ENCODE measurements at regions not wholly inside any gene's neighbourhood (a gene's known extent, or its start where the extent isn't known, plus 50 kb on each side); places are given as distances from the start of the nearest gene placed in this dataset.

DNA sequence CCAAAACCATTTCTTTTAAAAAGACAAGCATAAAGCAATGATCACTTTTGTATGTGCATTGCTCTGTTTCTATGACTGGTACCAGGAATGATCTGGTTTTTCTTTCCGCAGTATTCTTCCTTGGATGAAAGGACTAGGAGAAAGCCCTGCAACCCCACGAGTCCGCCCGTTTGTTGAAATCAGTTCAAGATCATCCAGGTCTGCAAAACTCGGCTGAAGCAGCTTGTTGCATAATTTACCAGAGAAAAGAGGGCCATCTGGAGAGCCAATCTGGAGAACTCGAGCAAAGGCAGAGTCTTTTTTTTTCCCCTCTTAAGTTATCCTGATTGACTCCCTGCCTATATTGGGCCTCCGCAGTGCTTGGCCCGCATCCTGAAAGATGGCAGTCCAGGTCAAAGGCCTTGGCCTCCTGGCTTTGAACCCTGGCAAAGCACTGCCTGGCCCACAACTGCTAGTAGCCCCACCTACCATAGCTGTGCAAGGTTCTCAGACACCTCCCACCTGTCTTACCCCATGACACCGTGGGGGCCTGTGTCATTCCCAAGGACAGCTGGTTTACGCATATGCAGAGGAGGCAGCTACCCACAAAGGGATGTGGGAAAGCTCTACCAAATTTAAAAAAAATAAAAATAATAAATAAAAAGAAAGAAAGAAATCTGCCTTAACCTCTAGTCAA, 572.2 kb downstream of the INHBA start:
- DNase-seq = no peak

DNA sequence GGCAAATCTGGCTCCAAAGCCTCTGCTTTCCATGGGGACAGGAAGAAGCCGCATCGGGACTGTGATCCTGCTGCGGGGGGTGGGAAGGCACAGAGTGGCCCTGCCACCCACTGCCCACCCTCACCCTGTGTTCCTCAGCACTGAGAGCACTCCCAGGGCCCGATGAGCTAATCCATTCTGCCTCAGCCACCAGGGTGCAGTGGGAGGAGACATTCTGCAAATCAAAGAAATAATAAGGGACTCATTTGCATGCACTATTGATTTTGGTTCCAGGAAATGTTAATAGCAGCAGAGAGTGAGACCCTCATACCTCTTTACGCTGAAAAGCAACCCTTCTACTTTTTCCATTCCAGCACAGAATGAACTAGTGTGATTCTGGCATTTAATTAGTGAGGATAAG, 572.8 kb downstream of the INHBA start:
- DNase-seq = no peak

DNA sequence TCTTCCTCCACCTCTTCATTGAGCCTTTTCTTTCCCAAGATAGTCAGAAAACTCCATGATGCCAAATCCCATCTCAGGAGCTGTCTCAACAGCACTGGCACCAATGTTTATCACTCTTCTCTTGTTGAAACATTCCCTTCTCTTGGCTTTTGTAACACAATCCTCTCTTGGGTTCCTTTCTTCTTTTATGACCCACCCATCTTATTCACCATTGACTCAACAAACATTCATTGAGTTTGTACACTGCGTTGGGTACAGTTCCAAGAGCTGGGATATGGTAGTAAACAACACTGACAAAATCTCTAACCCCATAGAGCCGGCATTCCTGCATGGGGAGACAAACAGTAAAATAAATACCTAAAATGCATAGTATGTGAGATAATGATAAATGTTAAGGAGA, 577.5 kb downstream of the INHBA start:
- no peak for DNase-seq

DNA sequence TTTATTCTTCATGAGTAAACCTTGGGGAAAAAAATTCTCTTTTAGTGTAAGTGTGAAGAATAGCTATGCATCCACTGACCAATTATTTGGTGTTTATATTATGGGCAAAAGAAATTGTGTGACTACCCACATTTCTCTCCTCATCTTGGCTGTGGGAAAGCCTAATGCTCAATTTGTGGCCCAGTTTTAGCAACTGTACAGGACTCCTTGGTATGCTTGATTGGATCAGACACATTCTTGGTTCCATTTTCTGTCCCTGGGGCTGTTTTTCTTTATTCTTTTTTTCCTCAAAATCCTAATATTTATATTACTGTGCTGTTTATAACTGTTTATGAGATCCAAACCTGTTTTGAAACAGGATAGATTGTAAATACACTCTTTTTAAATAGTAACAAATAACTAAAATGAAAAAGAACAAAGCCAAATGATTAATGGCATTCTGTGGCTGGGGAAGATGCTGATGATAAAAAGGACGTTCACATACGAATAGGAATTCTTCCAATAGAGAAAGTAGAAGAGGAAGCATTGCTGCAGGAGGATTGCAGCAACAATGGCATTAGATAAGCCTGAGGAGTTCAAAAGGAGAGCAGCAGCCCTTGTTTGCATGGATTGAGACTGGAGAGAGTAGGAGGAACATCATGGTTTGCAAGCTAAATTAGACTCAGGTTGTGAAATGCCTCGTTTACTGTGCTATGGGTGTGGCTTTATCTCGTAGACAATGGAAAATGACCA, 580.5 kb downstream of the INHBA start:
- DNase-seq = no peak

DNA sequence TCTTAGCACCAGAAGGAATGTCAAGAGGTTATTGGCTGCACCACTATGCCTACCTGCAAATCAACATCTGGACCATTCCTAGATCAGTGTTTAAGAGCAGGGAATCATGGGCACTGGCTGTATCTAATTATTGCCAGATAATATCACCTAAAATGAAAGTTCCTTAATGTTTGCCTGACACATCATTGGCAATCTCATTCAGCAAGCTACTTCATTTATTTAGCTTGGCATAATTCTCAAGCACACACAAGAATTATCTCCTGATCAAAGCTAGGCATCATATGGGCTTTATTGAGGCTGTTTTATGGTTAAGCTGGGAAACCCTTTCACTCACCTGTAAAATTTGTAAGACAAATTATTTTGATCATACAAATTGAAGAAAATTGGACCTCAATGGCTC, 581.7 kb downstream of the INHBA start:
- DNase-seq = no peak

DNA sequence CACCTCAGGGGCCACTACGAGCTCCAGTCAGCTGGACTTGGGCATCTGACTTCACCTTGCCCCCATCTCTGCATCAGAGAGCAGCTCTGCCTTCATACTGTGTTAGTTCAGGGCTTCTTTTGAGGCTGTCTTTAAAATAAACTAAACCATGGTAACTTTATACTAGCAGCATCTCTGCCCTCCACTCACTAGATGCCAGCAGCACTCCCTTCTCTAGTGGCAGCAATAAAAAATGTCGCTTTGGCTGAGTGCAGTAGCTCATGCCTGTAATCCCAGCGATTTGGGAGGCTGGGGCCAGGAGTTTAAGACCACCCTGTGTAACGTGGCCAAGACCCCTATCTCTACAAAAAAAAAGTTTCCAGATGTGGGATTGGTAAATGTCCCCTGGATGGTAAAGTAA, 584.4 kb downstream of the INHBA start:
- DNase-seq = no peak

DNA sequence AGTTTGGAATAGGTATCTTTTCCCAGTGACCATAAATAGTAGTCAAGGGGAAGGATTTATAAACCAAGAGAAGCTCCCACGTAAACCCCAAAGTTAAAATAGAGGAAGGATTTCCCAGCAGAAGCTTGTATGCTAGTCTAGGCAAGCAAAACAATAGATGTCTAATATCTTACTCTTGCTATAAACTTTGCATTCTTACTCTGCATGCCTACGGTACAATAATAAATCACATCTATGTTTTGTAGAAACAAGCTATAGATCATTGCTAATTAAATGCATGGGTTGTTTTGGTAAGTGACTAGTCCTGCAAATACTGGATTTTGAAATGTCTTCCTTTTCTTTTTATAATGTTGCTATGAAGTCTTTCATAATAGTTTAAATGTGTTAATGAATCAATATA, 585.5 kb downstream of the INHBA start:
- DNase-seq = no peak

DNA sequence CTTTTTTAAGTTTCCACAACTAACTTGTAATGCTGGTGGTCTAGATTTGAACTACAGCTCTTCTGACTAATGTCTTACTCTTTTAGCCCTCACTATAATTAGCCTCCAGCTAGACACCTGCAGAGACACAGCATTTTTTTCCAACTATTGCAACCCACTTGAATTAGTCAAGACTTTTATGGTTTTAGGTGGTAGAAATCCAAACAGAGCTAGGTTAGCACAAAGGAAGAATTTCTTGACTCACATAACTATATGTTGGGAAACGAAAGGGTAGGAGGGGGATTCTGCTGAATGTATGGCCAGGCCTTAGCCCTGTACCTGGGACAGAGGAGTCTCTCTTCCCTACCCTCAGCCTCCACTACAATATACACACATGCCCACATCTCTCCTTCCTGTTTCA, 586.1 kb downstream of the INHBA start:
- no peak for DNase-seq

DNA sequence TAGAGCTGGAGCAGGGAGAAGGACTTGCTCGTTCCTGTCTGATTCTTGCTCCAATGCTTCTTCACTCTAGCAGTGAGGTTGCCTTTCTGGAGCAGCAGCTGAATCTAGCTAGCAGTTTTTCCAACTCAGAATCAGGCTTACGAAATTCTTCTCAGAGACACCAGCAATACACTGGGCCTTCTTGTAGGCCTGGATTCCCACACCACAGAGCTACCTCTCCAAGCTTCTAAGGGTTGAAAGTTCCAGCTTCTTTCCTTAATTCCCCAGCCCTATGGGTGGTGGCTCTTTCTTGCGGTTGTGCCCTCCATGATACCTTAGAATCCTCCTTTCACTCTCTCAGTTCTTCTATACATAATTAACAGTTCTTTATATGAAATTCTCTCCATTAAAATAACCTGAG, 586.6 kb downstream of the INHBA start:
- no peak for DNase-seq

DNA sequence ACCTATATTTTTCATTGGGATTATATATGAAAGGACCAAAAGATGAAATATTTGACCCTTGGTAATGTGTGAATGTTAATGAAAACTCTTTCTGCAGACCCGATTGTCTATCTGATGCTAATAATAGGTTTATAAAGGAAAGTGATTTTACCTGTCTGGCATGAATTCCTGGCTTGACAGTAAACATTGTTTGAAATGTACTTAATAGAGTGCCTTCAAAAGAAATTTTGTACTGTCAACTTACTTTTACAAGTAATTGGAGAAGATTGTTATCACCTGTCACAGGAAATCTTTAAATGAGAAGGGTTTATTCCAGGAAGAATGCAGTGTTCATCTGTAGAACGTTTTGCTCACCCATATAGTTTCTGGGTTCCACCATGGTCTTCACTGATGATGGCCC, 588.2 kb downstream of the INHBA start:
- DNase-seq = no peak

DNA sequence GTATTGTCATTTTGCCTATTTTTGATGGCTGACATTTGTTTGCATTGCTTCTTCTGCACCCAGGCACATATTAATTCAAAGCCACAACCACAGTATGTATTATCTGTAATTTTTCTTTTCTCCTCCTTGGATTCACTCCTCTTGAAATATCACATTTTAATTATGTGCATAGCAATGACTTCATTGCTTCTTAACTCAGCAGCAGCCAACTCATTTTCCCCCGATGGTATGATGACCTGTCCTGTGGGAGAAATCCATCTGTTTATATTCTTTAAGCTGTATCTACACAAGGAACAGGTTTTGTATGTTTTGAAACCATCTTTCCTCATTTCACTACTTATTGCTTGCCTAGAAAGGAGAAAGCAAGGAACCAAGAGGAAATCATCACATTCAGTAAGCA, 588.8 kb downstream of the INHBA start:
- no peak for DNase-seq

DNA sequence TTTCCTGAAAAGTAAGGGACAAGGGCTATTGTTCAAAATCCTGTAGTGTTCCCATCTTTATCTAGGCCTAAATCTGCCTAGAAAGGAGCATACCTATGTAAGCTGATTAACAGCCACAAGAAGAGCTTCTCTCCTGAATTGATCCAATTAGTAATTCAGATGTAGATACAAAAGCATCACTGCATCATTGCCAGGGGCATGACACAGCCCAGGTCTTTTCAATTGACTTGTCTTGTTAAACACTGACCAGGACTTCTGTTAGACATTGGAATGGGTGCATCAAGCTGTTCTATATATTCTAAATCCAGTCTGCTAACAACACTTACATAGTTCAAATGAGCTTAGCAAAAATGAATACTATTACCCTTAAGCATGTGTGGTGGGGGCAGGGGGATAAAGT, 589.2 kb downstream of the INHBA start:
- DNase-seq = no peak

DNA sequence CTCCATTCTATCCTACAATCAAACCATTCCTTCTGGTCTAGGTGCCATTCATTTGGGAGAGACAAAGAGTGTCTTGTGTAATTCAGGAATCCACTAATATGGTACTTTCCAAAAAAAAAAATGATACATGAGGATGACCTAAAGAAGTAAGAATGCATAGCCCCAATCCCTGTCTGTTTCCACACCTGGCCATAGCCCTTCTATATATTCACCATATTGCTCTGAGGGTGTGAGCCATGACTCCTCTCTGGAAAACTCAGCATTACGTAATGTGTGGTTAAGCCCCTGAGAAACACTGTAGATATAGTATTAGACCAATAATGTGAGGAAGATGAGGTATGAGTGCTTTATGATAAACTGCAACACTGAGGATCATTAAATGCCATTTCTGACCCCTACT, 592.7 kb downstream of the INHBA start:
- no peak for DNase-seq

DNA sequence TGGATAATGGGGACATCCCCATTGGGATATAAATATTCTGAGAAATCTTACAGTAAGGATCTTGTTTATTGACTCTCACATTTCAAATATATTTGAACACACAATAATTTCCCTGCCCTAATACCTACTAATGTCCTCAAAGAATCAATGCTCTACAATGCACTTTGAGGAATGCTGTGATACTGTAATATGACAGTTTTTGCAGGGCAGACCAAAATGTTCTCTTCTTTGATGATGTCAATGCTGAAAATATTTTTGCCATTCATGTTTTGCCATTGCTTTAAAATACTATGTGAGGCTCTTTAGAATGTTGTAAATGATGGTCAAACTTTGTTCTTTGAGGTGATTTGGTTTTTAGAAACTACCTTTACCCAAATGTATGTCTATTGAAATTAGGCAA, 594.1 kb downstream of the INHBA start:
- DNase-seq = no peak

DNA sequence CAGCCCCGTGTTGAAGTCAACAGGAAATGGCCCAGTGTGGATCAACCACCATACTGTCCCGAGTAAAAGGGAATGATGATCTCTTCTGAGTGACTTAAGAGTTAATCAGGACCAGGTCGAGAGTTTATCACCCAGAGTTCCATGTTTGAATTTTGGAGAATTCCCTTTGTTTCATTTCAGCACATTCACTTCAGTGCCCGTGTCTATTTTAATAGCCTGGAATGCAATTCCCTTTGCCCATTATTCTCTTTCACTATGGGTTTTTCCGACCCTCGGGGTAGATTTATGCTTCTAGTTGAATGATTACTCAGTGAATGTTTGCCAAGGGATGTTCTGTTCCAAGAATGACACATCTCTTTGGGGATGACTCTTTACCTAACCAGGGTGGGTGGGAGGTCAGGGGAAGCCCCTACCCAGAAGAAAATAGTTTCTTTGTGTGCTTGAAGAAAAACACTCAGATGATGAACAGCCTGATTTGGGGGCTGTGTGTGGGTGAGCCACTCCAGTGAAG, 594.9 kb downstream of the INHBA start:
- no peak for DNase-seq

DNA sequence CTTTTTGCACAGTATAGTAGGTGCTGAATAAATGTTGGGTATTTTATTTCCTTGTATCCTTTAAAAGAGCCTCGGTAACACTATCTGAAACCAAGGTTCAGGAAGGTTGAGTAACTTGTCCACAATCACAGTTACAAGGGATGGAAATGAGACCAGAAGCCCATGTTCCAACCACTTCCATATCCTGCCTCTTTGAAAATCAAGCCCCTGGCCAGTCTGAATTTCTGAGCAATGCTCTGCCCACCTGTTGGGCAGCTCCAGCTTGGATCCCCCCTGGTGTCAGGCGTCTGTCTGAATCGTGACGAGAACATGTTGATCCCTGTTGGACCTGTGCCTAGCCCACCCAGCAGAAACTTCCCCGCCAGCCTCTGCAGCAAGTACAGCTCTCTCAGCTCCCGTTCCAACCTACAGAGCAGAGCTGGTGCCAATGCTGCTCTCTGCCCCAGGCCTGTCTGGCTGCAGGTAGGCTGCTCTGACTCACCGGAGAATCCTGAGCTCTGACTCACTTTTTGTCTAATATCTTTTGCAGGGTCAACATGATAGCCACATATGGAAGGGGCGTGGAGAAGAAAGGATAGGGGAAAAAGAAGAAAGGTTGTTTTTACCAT, 595.5 kb downstream of the INHBA start:
- no peak for DNase-seq

DNA sequence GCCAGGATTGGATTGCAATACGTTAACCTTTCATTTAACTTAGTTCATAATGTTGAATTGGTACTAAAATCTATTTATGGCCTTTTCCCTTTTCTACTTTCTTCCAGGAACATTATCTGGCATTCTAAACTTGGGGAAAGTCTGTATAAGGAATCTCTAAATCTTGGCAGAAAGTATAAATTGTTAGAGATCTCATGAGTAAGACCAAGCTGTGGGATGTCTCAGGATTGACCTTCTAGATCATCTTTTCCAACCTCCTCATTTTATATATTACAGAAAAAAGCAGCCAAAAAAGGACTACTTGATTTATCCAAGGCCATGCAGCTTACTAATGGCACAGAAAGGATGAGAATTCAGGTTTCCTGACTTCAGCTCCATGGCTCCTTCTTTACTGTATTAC, 598.3 kb downstream of the INHBA start:
- no peak for DNase-seq

DNA sequence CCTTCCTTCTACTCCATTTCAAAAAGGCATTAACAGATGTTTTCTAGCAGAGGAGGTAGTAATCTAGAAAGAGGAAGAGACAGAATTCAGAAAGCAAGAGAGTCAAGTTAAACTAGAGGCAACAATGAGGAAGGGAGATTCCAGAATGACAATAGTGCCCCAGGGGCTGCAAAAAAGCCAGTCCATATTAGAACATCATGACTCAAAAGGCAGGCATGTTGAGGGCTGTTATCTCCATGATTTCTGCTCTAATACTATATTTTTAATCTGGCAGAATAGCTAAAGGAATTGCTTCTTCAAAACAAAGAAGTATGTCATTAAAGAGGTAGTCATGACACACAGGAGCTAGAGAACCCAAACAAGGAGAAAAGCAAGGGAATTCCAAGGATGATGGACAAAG, 599.6 kb downstream of the INHBA start:
- no peak for DNase-seq

DNA sequence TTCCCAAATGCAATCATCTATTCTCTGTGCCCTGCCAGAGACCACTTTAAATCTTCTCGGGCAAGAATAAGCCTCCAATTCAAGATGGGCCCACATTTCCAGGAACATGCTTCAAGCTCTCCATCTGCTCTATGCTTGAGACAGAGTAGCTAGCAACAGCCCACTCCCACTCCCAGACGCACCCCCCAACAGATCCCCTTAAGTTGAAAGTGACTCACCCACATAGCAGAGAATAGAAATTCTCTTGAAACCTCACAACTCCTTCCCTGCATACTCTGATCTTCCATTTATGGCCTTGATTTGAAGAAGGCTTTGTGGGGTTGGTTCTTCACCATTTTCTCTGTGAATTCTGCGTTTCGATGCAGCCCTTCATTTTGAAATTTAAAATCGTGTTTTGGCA, 604.0 kb downstream of the INHBA start:
- no peak for DNase-seq

DNA sequence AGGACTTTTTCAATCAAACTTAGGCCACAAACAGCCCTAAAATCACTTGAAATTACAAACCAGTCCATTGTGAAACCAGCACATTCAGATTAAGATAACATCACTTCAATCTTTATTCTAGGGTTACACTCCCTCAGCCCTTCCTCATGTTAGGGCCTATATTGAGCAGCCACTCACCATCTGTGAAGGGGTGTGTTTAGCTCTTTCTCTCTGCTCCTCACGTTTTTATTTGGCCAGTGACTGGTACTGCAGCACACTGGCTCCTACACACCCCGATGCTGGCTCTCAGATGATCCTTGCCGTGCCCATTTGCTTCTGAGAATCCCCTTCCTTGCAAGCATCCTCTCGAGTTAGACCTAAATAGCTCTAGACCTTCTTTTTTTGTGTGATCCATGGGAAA, 604.5 kb downstream of the INHBA start:
- DNase-seq = no peak

DNA sequence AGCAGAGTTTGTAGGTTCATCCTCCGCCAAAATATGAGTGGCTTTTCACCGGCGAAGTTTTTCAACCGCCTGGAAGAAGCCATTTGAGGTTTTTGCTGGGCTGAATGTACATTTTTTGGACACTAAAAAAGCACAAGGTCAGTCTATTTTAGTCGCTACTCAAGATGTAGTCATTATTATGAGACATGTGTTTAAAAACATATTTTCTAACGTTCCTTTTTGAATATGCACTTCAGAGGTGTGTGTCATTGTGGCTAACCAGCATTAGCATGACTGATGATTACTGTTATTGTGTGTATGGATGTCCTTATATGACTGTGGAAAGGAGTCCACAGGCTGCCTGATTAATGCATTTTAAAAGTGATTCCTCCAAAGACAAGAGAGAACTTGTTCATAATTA, 605.4 kb downstream of the INHBA start:
- no peak for DNase-seq

DNA sequence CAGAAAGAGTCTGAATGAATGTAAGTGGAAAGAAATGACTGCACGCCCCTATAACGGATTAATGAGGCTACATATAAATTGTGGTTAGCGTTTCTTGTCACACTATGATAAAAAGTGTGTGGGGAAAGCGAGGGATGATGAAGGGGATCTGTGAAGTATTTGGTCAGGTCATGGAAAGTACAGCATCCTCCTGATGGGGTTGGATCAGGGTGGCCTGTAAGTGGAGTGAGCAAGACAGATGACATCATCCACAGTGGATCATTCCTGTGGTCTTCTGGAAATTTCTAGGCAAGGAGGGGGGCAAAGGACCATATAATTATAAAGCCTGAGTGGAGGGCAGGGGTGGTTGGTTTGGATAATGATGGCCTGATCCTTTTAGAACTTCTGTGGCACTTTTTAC, 606.0 kb downstream of the INHBA start:
- no peak for DNase-seq

DNA sequence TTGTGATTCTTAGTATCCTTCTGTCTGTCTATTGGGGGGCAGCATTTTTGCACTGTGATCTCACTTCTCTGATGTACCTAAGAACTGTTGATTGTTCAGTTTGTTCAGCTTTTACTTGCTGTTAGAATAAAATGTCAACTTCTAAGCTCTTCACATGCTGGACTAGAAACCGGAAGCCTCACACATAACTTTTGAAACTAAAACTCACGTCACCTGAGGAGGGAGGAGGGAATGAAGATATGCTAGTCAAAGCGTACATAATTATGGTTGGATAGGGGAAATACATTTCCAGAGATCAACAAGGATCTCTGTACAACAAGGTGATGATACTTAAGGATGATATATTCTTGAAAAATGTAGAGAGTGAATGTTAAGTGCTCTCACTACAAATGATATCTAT, 609.7 kb downstream of the INHBA start:
- DNase-seq = no peak

DNA sequence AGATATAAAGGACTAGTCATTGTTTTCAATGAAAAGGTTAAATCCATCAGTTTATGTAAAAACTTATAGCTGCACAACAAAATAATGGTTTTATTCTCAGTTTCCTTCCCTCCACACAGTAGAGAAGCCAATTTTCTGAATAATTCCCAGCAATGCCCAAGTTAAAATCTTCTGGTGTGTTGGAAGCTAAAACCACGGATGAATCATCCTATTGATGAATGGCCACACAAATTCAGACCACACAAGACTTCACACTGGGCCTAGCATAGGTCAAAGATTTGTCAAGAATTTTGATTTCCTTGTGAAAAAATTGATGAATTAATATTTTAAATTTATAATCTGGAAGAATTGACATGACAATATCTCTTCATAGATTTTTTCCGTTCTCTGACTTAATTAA, 617.6 kb downstream of the INHBA start:
- no peak for DNase-seq
